HG03354 (cell line): ENCODE measurements at regions not wholly inside any gene's neighbourhood (a gene's known extent, or its start where the extent isn't known, plus 50 kb on each side); places are given as distances from the start of the nearest gene placed in this dataset.
"Not testable (repeated sequence)": the region's sequence is repeated elsewhere in the genome, so short reads cannot be mapped to it uniquely, and the experiment has no call there.

Experiments used
- ATAC-seq: cut with Tn5 transposase; IDR thresholded peaks from one replicate; pipeline ENCODE4 v1.9.1; 2021; ENCODE audit warnings: mild to moderate bottlenecking; ENCODE audit not compliant: unreplicated experiment, poor library complexity, severe bottlenecking

GRCh38 chr7:84941936-84942335, 244.9 kb downstream of the SEMA3D start:
- no peak for ATAC-seq

- no peak for ATAC-seq
These were observed 245.6 kb downstream of the SEMA3D start for GRCh38 chr7:84941291-84941690.

GRCh38 chr7:84939888-84940287, 247.0 kb downstream of the SEMA3D start:
- ATAC-seq = no peak

- no peak for ATAC-seq
These were observed 247.4 kb downstream of the SEMA3D start for GRCh38 chr7:84939442-84939841.

GRCh38 chr7:84924353-84924752, 262.5 kb downstream of the SEMA3D start:
- no peak for ATAC-seq

- no peak for ATAC-seq
These were observed 263.5 kb downstream of the SEMA3D start for GRCh38 chr7:84923348-84923747.

- no peak for ATAC-seq
These were observed 265.7 kb downstream of the SEMA3D start for GRCh38 chr7:84921154-84921553.

GRCh38 chr7:84916973-84917372, 269.9 kb downstream of the SEMA3D start:
- not testable (repeated sequence) for ATAC-seq

GRCh38 chr7:84916161-84916560, 270.7 kb downstream of the SEMA3D start:
- no peak for ATAC-seq

- ATAC-seq = no peak
These were observed 272.3 kb downstream of the SEMA3D start for GRCh38 chr7:84914598-84914997.

- no peak for ATAC-seq
These were observed 273.1 kb downstream of the SEMA3D start for GRCh38 chr7:84913731-84914130.

- no peak for ATAC-seq
These were observed 273.7 kb downstream of the SEMA3D start for GRCh38 chr7:84912993-84913635.

- no peak for ATAC-seq
These were observed 274.3 kb downstream of the SEMA3D start for GRCh38 chr7:84912537-84912936.

GRCh38 chr7:84912018-84912417, 274.8 kb downstream of the SEMA3D start:
- ATAC-seq = no peak

GRCh38 chr7:84911077-84911476, 275.8 kb downstream of the SEMA3D start:
- ATAC-seq = no peak

- ATAC-seq = not testable (repeated sequence)
These were observed 276.5 kb downstream of the SEMA3D start for GRCh38 chr7:84910322-84910721.

- ATAC-seq = no peak
These were observed 278.6 kb downstream of the SEMA3D start for GRCh38 chr7:84908196-84908793.

- no peak for ATAC-seq
These were observed 280.0 kb downstream of the SEMA3D start for GRCh38 chr7:84906889-84907288.

- ATAC-seq = no peak
These were observed 282.3 kb downstream of the SEMA3D start for GRCh38 chr7:84904561-84904960.

- ATAC-seq = no peak
These were observed 285.5 kb downstream of the SEMA3D start for GRCh38 chr7:84901366-84901765.

GRCh38 chr7:84900215-84900614, 286.6 kb downstream of the SEMA3D start:
- no peak for ATAC-seq

GRCh38 chr7:84895563-84895962, 291.3 kb downstream of the SEMA3D start:
- ATAC-seq = no peak
